NB4 (cell line): ENCODE measurements at regions not wholly inside any gene's neighbourhood (a gene's known extent, or its start where the extent isn't known, plus 50 kb on each side); places are given as distances from the start of the nearest gene placed in this dataset.

ENCODE experiments used
- DNase-seq: peaks from one replicate; pipeline ENCODE4 v3.0.0; 2010; ENCODE audit warnings: low read depth
- H3K4me3 ChIP-seq: one replicate; pipeline ENCODE4 v1.5.1; 2011; ENCODE audit warnings: mild to moderate bottlenecking, low read depth, low read length, moderate library complexity
- MYC ChIP-seq: IDR thresholded peaks from 2 replicates; pipeline ENCODE4 v1.6.1; 2011; ENCODE audit warnings: low read depth, low read length
- POLR2A ChIP-seq: IDR thresholded peaks from 2 replicates; pipeline ENCODE4 v1.6.1; 2011; ENCODE audit warnings: mild to moderate bottlenecking; ENCODE audit not compliant: insufficient read length; ENCODE audit errors: extremely low read depth
- TF ChIP-seq, protein P1 (sequence below): IDR thresholded peaks from one replicate; pipeline ENCODE4 v1.5.1; 2012; ENCODE audit warnings: low read depth, low read length
- TF ChIP-seq, protein P2 (sequence below): IDR thresholded peaks from 2 replicates; pipeline ENCODE4 v1.6.1; 2011; ENCODE audit warnings: low read depth, low read length

DNA sequence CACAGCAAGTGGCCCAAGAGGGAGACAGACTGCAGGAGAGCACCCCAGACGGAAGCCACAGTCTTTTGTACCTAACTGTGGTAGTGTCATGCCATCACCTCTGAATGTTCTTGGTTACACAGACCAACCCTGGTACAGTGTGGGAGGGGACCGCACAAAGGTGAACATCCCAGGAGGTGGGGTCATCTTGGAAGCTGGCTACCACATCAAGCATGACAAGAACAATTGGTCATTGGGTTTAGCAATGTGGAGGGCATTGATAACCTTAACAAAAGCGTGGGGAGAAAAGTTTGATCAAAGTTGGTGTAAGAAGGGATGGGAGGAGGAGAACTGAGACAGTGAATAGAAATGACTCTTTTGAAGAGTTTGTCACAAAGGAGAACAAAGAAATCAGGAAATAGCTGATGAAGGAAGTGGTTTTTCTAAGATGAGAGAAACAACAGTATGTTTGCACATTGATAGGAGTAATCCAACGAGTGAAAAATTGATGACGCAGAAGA is 87.1 kb upstream of the CACNA1E start:
- DNase-seq, result no peak
- H3K4me3 ChIP-seq, result no peak overlapping the region
- TF ChIP-seq POLR2A (no peak), MYC (no peak)
- TF ChIP-seq, protein P1, sequence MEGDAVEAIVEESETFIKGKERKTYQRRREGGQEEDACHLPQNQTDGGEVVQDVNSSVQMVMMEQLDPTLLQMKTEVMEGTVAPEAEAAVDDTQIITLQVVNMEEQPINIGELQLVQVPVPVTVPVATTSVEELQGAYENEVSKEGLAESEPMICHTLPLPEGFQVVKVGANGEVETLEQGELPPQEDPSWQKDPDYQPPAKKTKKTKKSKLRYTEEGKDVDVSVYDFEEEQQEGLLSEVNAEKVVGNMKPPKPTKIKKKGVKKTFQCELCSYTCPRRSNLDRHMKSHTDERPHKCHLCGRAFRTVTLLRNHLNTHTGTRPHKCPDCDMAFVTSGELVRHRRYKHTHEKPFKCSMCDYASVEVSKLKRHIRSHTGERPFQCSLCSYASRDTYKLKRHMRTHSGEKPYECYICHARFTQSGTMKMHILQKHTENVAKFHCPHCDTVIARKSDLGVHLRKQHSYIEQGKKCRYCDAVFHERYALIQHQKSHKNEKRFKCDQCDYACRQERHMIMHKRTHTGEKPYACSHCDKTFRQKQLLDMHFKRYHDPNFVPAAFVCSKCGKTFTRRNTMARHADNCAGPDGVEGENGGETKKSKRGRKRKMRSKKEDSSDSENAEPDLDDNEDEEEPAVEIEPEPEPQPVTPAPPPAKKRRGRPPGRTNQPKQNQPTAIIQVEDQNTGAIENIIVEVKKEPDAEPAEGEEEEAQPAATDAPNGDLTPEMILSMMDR, result no peak
- TF ChIP-seq, protein P2, sequence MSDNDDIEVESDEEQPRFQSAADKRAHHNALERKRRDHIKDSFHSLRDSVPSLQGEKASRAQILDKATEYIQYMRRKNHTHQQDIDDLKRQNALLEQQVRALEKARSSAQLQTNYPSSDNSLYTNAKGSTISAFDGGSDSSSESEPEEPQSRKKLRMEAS, result no peak

GRCh38 chr1:181396811-181397210 is 86.5 kb upstream of the CACNA1E start:
- no peak for TF ChIP-seq MYC
- TF ChIP-seq, protein P1, result no peak
- TF ChIP-seq, protein P2, result no peak
- no peak for TF ChIP-seq POLR2A
- H3K4me3 ChIP-seq, result no peak overlapping the region
- no peak for DNase-seq

DNA sequence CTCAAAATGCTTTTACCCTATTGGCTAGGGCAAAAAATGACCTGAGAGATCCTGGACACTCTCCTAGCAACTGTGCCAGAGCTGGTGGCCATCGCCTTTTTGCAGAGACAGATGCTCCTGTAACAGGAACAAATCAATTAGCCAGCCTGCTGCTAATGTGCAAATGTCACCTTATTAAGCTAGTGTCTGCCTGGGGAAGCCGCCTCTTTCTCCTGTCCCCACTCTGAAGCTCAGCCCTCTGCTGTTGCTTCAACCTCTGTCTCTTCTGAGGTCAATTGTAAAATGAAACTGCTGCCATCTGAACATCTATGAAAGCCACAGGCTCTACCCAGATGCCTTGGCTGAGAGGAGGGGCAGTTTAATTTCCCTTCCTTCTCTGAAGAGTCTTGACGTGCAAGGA is 85.5 kb upstream of the CACNA1E start:
- TF ChIP-seq MYC, result no peak
- TF ChIP-seq, protein P2, result no peak
- TF ChIP-seq POLR2A, result no peak
- TF ChIP-seq, protein P1, result no peak
- DNase-seq, result no peak
- no peak overlapping the region for H3K4me3 ChIP-seq

- H3K4me3 ChIP-seq, result no peak overlapping the region
- TF ChIP-seq, protein P1, result no peak
- TF ChIP-seq, protein P2, result no peak
- TF ChIP-seq POLR2A (no peak), MYC (no peak)
- DNase-seq, result no peak
Measured at GRCh38 chr1:181398544-181398943, 84.8 kb upstream of the CACNA1E start.

DNA sequence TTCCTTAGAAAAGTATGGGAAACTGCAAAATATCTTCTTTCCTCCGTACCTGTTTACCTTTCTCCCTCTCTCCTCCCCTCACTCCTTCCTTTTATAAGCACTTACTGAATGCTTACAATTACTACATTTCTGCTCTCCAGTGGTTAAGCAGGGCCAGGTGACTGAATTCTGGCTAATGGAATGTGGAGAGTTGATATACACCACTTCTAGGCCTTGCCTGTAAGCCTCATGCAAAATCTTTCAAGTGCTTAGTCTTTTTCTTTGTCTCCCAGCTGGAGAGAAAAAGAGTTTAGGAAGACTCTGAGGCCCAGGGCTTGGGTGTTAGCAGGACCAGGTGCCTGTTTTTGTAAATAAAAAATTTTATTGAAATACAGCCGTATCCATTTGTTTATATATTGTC is 77.7 kb upstream of the CACNA1E start:
- TF ChIP-seq, protein P1, result no peak
- no peak for TF ChIP-seq POLR2A
- TF ChIP-seq, protein P2, result no peak
- TF ChIP-seq MYC, result no peak
- no peak for DNase-seq
- H3K4me3 ChIP-seq, result no peak overlapping the region

DNA sequence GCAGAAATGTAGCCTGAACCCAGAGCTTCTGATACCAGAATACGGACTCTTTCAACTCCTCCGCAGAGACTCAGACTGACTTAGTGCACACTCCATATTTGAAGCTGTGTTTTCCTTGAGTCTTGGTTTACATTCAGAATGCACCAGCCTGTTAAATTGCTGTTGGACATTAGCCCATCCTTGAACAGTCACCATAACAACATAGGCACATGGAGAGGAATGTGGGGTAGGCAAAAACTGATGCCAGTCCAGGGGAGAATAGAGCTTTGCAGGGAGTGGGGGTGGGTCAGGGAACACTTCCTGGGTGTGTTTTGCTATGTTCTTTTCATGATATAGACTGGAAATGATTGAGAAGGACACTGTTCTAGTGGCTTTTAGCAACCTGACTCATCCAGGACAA is 76.3 kb upstream of the CACNA1E start:
- TF ChIP-seq, protein P1, result no peak
- TF ChIP-seq MYC (no peak), POLR2A (no peak)
- TF ChIP-seq, protein P2, result no peak
- DNase-seq, result no peak

More for the DNA sequence above, 76.3 kb upstream of the CACNA1E start:
- no peak overlapping the region for H3K4me3 ChIP-seq
